ENCODE measurements at regions not wholly inside any gene's neighbourhood (a gene's known extent, or its start where the extent isn't known, plus 50 kb on each side); places are given as distances from the start of the nearest gene placed in this dataset.

DNA sequence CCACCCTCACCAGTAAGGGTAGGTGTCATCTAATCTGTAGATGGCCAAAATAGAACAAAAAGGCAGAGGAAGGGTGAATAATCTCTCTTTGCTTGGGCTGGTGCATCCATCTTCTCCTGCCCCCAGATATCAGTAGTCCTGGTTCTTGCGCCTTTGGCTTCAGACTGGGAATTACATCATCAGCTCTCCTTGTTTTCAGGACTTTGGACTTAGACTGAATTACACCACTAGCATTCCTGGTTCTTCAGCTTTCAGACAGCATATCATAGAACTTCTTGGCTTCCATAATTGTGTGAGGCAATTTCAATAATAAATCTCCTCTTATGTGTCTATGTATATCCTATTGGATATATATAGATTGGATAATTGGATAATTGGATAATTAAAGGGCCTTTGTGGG is 403.0 kb upstream of the USP24 start:
- TF ChIP-seq, protein P1, sequence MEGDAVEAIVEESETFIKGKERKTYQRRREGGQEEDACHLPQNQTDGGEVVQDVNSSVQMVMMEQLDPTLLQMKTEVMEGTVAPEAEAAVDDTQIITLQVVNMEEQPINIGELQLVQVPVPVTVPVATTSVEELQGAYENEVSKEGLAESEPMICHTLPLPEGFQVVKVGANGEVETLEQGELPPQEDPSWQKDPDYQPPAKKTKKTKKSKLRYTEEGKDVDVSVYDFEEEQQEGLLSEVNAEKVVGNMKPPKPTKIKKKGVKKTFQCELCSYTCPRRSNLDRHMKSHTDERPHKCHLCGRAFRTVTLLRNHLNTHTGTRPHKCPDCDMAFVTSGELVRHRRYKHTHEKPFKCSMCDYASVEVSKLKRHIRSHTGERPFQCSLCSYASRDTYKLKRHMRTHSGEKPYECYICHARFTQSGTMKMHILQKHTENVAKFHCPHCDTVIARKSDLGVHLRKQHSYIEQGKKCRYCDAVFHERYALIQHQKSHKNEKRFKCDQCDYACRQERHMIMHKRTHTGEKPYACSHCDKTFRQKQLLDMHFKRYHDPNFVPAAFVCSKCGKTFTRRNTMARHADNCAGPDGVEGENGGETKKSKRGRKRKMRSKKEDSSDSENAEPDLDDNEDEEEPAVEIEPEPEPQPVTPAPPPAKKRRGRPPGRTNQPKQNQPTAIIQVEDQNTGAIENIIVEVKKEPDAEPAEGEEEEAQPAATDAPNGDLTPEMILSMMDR (conservative IDR thresholded peaks at IDR 0.05): no peak
- no peak for TF ChIP-seq EZH2 (IDR thresholded peaks at IDR 0.05; ENCODE audit: low read depth)
